ENCODE measurements at regions not wholly inside any gene's neighbourhood (a gene's known extent, or its start where the extent isn't known, plus 50 kb on each side); places are given as distances from the start of the nearest gene placed in this dataset.

GRCh38 chr2:43171789-43172188 is 54.6 kb downstream of the ZFP36L2 start:
- H3K9me3 ChIP-seq (replicated peaks), result no peaks in the 10 kb centered on the region

DNA sequence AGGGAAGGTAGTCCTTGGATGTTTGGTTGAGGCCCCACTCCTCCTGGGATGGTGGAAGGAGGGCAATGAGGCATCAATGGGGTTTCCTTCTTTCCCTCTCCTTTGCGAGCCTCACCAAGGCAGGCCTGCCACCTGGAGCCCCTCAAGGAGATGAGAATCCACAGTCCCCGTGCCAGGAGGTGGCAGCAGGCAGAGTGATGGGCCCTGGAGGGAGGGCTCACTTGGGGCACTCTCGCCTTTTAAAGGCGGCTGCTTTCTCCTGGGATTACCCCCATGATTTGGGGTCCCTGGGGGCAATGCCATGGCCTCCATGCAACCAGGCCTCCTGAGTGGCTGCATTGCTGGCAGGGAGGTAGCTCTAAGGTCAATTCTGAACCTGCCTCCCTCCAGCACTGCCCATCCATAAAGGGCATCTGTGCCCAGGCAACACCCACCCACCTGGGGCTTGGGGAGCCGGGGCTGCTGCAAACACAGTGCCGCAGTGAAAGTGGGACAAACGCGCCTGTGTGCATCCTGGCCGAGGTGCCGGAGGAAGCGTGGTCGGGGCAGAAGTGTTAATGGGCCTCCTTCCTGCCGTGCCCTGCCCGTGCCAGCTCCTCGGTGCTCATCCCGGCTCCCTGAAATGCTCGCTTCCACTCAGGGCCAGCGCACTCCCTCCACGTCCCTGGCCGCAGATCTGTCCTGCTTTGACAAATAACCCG is 55.9 kb downstream of the ZFP36L2 start:
- Histone ChIP-seq H3K27me3 (replicated peaks) (no peaks in the 10 kb centered on the region), H3K27ac (no peak overlapping the region), H3K9me3 (replicated peaks) (no peaks in the 10 kb centered on the region), H3K4me1 (replicated peaks) (peaks cover 50% of the 10 kb centered on the region), H3K4me3 (no peak overlapping the region), H3K36me3 (no peaks in the 10 kb centered on the region)
- no peak for DNase-seq (ENCODE audit: low read depth in 1 of 2, low spot score in 2 of 2)

More at GRCh38 chr2:43171789-43172188, 54.6 kb downstream of the ZFP36L2 start:
- no peaks in the 10 kb centered on the region for H3K27me3 ChIP-seq (replicated peaks)
- H3K27ac ChIP-seq, result no peak overlapping the region
- peaks cover 56% of the 10 kb centered on the region for H3K4me1 ChIP-seq (replicated peaks)
- H3K36me3 ChIP-seq, result no peaks in the 10 kb centered on the region
- no peak overlapping the region for H3K4me3 ChIP-seq
- peak in 1 of 2 experiments; percentile 22 for DNase-seq (ENCODE audit: low read depth in 1 of 2, low spot score in 2 of 2)

DNA sequence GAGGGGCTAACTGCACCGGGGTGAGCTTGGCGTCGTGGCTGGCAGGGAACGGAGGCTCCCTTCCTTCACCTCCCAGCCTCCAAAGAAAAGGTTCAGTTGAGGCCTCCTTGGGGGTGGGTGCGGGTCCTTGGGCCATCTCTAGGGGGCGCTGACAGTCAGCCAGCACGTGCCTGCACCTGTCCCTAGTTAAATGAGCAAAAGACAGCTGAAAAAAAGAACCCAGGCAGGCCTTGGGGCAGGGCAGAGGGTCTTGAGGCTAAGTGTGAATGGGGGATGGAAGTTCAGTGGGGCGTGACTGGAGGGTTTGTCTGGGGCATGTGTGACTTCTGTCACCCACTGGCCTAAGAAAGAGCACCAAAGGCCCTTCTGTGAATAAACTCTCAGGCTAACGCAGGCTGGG is 56.4 kb downstream of the ZFP36L2 start:
- no peak overlapping the region for H3K4me3 ChIP-seq
- H3K36me3 ChIP-seq, result no peaks in the 10 kb centered on the region
- H3K27ac ChIP-seq, result no peak overlapping the region
- H3K4me1 ChIP-seq (replicated peaks), result peaks cover 47% of the 10 kb centered on the region
- no peak for DNase-seq (ENCODE audit: low read depth in 1 of 2, low spot score in 2 of 2)
- no peaks in the 10 kb centered on the region for H3K9me3 ChIP-seq (replicated peaks)
- H3K27me3 ChIP-seq (replicated peaks), result no peaks in the 10 kb centered on the region

DNA sequence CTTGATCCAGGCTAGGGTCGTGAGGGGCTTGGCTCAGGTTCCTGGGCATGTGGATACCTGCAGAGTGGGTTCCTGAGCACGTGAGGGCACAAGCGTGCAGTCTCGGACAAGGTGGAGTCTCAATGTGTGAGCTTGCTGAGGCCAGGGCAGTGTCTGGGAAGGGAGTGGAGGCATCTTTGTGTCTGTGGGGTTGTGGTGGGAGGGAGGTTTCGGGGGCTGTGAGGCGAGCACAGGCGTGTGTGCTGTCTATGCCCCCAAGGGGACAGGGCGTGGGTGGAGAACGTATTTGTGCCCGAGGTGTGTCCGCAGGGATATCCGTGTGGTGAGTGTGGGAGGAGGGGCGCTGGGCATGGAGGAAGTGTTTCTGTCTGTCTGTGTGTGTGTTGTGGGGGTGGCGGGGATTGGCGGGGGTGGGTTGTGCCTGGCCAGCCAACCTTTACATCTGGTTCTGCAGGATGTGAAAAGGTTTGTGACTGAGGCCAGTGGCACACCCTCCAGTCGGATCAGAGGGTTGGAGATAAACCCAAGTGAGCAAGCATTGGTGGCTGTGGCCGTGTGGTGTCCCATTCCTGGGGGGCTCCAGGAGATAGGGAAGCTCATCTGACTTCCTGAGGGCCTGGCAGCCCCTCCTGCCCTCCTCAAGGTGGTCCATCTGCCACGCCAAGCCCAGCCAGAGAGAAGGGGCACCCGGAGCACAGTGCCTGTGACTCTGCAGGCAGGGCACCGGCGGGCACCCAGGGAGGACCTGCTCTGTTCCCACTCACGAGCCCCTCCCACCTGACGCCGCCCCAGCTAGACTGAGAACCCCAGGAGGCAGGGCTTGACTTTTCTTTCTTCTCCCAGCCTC is 57.1 kb downstream of the ZFP36L2 start:
- no peak for DNase-seq (ENCODE audit: low read depth in 1 of 2, low spot score in 2 of 2)
- Histone ChIP-seq H3K27me3 (replicated peaks) (no peaks in the 10 kb centered on the region), H3K4me3 (no peak overlapping the region), H3K27ac (peak overlapping the region; percentile 56), H3K9me3 (replicated peaks) (no peaks in the 10 kb centered on the region), H3K36me3 (no peaks in the 10 kb centered on the region), H3K4me1 (replicated peaks) (peaks cover 40% of the 10 kb centered on the region)

GRCh38 chr2:43168016-43168369 is 58.4 kb downstream of the ZFP36L2 start:
- H3K27ac ChIP-seq, result peak overlapping the region; percentile 30
- DNase-seq (ENCODE audit: low read depth in 1 of 2, low spot score in 2 of 2), result no peak
- no peaks in the 10 kb centered on the region for H3K9me3 ChIP-seq (replicated peaks)
- H3K4me3 ChIP-seq, result no peak overlapping the region
- peaks cover 31% of the 10 kb centered on the region for H3K4me1 ChIP-seq (replicated peaks)
- no peaks in the 10 kb centered on the region for H3K27me3 ChIP-seq (replicated peaks)
- H3K36me3 ChIP-seq, result no peaks in the 10 kb centered on the region

GRCh38 chr2:43165378-43166069 is 60.9 kb downstream of the ZFP36L2 start:
- Histone ChIP-seq H3K36me3 (no peaks in the 10 kb centered on the region), H3K27me3 (replicated peaks) (no peaks in the 10 kb centered on the region), H3K4me1 (replicated peaks) (peaks cover 31% of the 10 kb centered on the region), H3K4me3 (no peak overlapping the region), H3K27ac (no peak overlapping the region), H3K9me3 (replicated peaks) (no peaks in the 10 kb centered on the region)
- no peak for DNase-seq (ENCODE audit: low read depth in 1 of 2, low spot score in 2 of 2)

DNA sequence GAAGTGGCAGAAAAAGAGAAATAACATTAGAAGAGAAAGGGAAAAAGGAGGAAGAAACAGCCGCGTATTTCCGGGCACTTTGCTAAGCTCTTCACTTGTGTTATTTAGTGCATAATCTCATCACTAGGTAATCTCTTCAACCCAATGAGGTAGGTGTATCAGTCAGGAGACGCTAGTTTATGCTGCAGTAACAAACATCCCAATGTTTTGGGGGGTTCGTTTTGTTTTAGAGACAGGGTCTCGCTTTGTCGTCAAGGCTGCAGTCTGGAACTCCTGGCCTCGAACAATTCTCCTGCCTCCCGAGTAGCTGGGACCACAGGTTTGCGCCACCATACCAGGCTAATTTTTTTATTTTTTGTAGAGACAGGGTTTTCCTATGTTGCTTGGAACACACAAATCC is 61.7 kb downstream of the ZFP36L2 start:
- H3K27me3 ChIP-seq (replicated peaks), result no peaks in the 10 kb centered on the region
- H3K4me1 ChIP-seq (replicated peaks), result peaks cover 31% of the 10 kb centered on the region

DNA sequence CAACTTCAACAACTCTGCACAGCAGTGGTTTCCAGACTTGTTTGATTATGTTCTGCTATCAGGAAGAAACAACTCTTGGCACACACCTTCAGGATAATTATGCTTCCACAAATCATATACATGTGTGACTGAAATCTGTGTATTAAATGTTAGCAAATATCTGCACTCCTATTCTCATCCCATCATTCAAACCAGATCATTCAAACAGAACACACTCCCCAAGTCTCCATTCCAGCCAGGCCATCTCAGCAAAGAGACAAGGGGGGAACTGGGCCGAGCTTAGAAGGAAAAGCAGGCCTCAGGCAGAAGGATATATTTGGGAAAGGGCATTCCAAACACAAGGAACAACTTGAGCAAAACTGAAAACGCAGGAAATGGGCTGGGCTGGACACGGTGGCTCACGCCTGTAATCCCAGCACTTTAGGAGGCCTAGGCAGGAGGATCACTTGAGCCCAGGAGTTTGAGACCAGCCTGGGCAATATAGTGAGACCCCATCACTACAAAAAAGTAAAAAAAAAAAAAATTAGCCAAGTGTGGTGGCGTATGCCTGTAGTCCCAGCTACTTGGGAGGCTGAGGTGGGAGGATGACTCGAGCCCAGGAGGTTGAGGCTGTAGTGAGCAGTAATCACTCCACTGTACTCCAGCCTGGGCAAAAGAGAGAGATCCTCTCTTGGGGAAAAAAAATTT is 62.7 kb downstream of the ZFP36L2 start:
- Histone ChIP-seq H3K9me3 (replicated peaks) (no peaks in the 10 kb centered on the region), H3K27ac (no peak overlapping the region), H3K4me3 (no peak overlapping the region), H3K4me1 (replicated peaks) (peaks cover 31% of the 10 kb centered on the region), H3K27me3 (replicated peaks) (no peaks in the 10 kb centered on the region), H3K36me3 (no peaks in the 10 kb centered on the region)
- DNase-seq (ENCODE audit: low read depth in 1 of 2, low spot score in 2 of 2), result no peak

More for the DNA sequence above, 61.7 kb downstream of the ZFP36L2 start:
- H3K9me3 ChIP-seq (replicated peaks), result no peaks in the 10 kb centered on the region
- H3K4me3 ChIP-seq, result no peak overlapping the region
- no peaks in the 10 kb centered on the region for H3K36me3 ChIP-seq
- no peak overlapping the region for H3K27ac ChIP-seq
- DNase-seq (ENCODE audit: low read depth in 1 of 2, low spot score in 2 of 2), result no peak

DNA sequence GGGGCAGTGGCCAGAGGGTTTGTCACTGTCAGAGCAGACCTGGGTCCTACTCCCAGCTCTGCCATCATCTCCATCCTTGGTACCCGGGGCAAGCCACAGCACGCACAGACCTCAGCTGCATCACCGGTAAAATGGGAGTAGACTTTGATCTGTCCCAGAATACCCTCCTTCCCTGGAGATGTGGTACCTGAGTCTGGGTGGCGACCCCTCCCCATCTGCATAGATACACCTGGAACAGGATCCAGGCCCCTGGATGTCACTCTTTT is 64.0 kb downstream of the ZFP36L2 start:
- H3K36me3 ChIP-seq, result no peaks in the 10 kb centered on the region
- no peaks in the 10 kb centered on the region for H3K9me3 ChIP-seq (replicated peaks)
- no peak overlapping the region for H3K27ac ChIP-seq
- no peak for DNase-seq (ENCODE audit: low read depth in 1 of 2, low spot score in 2 of 2)
- no peaks in the 10 kb centered on the region for H3K27me3 ChIP-seq (replicated peaks)
- H3K4me1 ChIP-seq (replicated peaks), result peaks cover 24% of the 10 kb centered on the region
- H3K4me3 ChIP-seq, result no peak overlapping the region

DNA sequence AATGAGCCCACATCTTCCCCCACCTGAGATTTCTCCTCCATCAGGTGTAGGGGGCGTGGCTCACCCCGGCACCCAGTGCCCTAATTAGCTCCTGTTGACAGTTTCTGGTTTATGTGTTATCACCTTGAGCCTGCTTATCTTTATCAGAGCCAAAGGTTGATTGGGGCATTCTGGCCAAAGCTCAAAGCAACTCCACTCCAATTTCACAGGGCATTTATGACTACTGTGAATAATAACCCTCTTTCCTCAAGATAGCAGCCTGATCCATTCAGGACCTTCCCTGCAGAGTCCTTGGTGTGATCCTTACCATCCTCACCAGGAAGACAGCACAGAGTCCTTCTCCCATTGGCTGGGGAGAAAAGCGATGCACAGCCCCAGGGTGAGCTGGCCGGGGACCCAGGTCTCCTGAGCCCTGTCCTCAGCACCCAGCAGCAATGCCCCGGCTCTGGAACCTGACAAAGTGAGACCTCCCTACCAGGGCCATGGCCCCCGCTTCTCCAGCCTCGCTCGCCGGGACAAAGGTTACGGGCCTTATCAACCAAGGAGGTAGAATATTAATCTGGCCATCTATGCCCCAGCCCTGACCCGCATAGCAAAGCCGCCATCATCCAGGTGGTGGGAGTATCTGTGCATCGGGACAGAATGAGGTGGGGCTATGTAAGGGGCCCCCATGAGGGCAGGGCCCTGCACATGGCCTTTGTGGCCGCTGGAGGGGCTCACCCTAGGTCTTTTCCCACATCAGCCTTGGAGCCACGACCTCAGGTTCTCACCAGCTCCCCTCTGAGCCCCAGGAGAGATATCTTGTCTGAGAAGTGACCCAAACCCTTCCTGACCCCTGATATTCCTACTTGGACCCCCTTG is 64.5 kb downstream of the ZFP36L2 start:
- H3K4me3 ChIP-seq, result no peak overlapping the region
- H3K9me3 ChIP-seq (replicated peaks), result no peaks in the 10 kb centered on the region
- H3K4me1 ChIP-seq (replicated peaks), result peaks cover 19% of the 10 kb centered on the region
- H3K36me3 ChIP-seq, result no peaks in the 10 kb centered on the region
- no peaks in the 10 kb centered on the region for H3K27me3 ChIP-seq (replicated peaks)
- DNase-seq (ENCODE audit: low read depth in 1 of 2, low spot score in 2 of 2), result no peak
- no peak overlapping the region for H3K27ac ChIP-seq

DNA sequence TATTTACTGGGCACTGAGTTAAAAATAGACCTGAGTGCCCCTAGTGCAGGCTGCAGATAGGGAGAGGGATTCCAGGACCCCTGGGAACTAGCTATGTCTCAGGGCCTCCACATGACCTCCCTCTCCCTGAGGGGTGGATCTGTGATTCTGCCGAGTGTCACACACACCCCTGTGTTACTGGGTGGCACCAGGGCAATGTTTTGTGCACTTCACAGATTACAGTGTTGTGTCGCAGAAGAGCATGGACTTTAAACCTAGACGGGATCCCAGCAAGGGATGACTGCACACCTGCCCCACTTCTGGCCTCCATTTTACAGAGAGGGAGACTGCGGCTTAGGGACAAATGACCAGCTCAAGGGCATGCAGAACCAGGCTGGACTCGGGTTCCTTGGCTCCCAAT is 65.6 kb downstream of the ZFP36L2 start:
- peaks cover 18% of the 10 kb centered on the region for H3K4me1 ChIP-seq (replicated peaks)

DNA sequence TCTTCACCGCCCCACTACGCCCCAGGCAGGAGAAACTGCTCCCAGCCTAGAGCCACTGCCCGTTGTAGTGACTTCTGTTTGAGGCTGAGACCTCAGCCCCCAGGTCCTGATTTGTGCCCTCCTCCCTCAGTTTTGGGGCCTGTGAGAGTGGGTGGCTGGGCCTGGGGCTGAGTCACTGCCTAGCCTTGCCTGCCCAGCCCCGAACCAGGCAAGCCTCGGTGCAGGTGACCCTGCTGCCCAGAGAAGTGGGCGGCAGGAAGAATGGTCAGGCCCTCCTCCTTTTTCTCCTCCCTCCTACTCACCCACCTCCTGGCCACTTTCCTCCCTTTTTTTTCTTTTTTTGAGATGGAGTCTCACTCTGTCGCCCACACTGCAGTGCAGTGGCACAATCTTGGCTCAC is 66.6 kb downstream of the ZFP36L2 start:
- Histone ChIP-seq H3K27me3 (replicated peaks) (no peaks in the 10 kb centered on the region), H3K4me3 (no peak overlapping the region), H3K4me1 (replicated peaks) (peaks cover 18% of the 10 kb centered on the region), H3K36me3 (no peaks in the 10 kb centered on the region), H3K27ac (no peak overlapping the region), H3K9me3 (replicated peaks) (no peaks in the 10 kb centered on the region)
- no peak for DNase-seq (ENCODE audit: low read depth in 1 of 2, low spot score in 2 of 2)

More for the DNA sequence above, 65.6 kb downstream of the ZFP36L2 start:
- H3K36me3 ChIP-seq, result no peaks in the 10 kb centered on the region
- H3K27me3 ChIP-seq (replicated peaks), result no peaks in the 10 kb centered on the region
- no peaks in the 10 kb centered on the region for H3K9me3 ChIP-seq (replicated peaks)
- H3K4me3 ChIP-seq, result no peak overlapping the region
- DNase-seq (ENCODE audit: low read depth in 1 of 2, low spot score in 2 of 2), result no peak
- no peak overlapping the region for H3K27ac ChIP-seq

- H3K36me3 ChIP-seq, result no peaks in the 10 kb centered on the region
- H3K4me1 ChIP-seq (replicated peaks), result peaks cover 18% of the 10 kb centered on the region
- H3K27ac ChIP-seq, result peak overlapping the region; percentile 51
- DNase-seq (ENCODE audit: low read depth in 1 of 2, low spot score in 2 of 2), result no peak
- H3K9me3 ChIP-seq (replicated peaks), result no peaks in the 10 kb centered on the region
- H3K4me3 ChIP-seq, result no peak overlapping the region
- H3K27me3 ChIP-seq (replicated peaks), result no peaks in the 10 kb centered on the region
Observed at GRCh38 chr2:43158259-43158880, 68.0 kb downstream of the ZFP36L2 start.
